Esophagus squamous epithelium (tissue), 4 donors: ENCODE measurements at regions not wholly inside any gene's neighbourhood (a gene's known extent, or its start where the extent isn't known, plus 50 kb on each side); places are given as distances from the start of the nearest gene placed in this dataset.

ENCODE experiments used
- POLR2A ChIP-seq, 4 donors: fragments of 450-650 bp; IDR thresholded peaks; one replicate each; pipeline ENCODE4 v1.6.1; 2017; ENCODE audit warnings: antibody characterized with exemption in 4 of 4, mild to moderate bottlenecking in 4 of 4, moderate library complexity in 3 of 4
- TF ChIP-seq, protein P1 (sequence below), 6 experiments: fragments of 450-650 bp in 4 of 6; fragments of 200-600 bp in 2 of 6; sonication (generic) in 2 of 6; IDR thresholded peaks; one replicate each; pipeline ENCODE4 v1.5.1; 2016 to 2019; ENCODE audit warnings: antibody characterized with exemption in 6 of 6, mild to moderate bottlenecking in 4 of 6, moderate library complexity in 4 of 6

GRCh38 chr7:46606761-46607160, 685.7 kb upstream of the IGFBP3 start:
- TF ChIP-seq POLR2A (IDR thresholded peaks at IDR 0.05) = no peak
- TF ChIP-seq, protein P1, sequence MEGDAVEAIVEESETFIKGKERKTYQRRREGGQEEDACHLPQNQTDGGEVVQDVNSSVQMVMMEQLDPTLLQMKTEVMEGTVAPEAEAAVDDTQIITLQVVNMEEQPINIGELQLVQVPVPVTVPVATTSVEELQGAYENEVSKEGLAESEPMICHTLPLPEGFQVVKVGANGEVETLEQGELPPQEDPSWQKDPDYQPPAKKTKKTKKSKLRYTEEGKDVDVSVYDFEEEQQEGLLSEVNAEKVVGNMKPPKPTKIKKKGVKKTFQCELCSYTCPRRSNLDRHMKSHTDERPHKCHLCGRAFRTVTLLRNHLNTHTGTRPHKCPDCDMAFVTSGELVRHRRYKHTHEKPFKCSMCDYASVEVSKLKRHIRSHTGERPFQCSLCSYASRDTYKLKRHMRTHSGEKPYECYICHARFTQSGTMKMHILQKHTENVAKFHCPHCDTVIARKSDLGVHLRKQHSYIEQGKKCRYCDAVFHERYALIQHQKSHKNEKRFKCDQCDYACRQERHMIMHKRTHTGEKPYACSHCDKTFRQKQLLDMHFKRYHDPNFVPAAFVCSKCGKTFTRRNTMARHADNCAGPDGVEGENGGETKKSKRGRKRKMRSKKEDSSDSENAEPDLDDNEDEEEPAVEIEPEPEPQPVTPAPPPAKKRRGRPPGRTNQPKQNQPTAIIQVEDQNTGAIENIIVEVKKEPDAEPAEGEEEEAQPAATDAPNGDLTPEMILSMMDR (IDR thresholded peaks at IDR 0.05) = no peak
